H1 (cell line): ENCODE measurements at regions not wholly inside any gene's neighbourhood (a gene's known extent, or its start where the extent isn't known, plus 50 kb on each side); places are given as distances from the start of the nearest gene placed in this dataset.

Experiments
- EP300 ChIP-seq, 2 experiments: IDR thresholded peaks; 1 replicate in 1 of 2; 2 replicates in 1 of 2; pipeline ENCODE4 v1.6.1; 2011 to 2012; ENCODE audit warnings: low read depth in 2 of 2, low read length in 2 of 2, mild to moderate bottlenecking in 2 of 2, borderline replicate concordance in 1 of 2, inconsistent platforms in 1 of 2, moderate library complexity in 1 of 2
- JUND ChIP-seq: IDR thresholded peaks from 2 replicates; pipeline ENCODE4 v1.6.1; 2011; ENCODE audit warnings: mild to moderate bottlenecking, improper control_type of control experiment, low read length
- MAFK ChIP-seq: IDR thresholded peaks from 2 replicates; pipeline ENCODE4 v1.6.1; 2012; ENCODE audit warnings: low read depth, mild to moderate bottlenecking, improper control_type of control experiment, low read length
- TEAD4 ChIP-seq: IDR thresholded peaks from 2 replicates; pipeline ENCODE4 v1.6.1; 2012; ENCODE audit warnings: low read depth, low read length, inconsistent platforms, mixed read lengths
- USF2 ChIP-seq: IDR thresholded peaks from 2 replicates; pipeline ENCODE4 v1.6.1; 2011; ENCODE audit warnings: low read length, improper control_type of control experiment

- TF ChIP-seq JUND (no peak), USF2 (no peak), EP300 (IDR thresholded peaks at IDR 0.05; ENCODE audit: borderline replicate concordance in 1 of 2, low read depth in 2 of 2, low read length in 2 of 2) (no peak), MAFK (no peak), TEAD4 (no peak)
Measured at GRCh38 chr14:87387806-87388205, 605.2 kb downstream of the GALC start.
